ENCODE measurements at regions not wholly inside any gene's neighbourhood (a gene's known extent, or its start where the extent isn't known, plus 50 kb on each side); places are given as distances from the start of the nearest gene placed in this dataset.
"Not testable (repeated sequence)": the region's sequence is repeated elsewhere in the genome, so short reads cannot be mapped to it uniquely, and the experiment has no call there.

DNA sequence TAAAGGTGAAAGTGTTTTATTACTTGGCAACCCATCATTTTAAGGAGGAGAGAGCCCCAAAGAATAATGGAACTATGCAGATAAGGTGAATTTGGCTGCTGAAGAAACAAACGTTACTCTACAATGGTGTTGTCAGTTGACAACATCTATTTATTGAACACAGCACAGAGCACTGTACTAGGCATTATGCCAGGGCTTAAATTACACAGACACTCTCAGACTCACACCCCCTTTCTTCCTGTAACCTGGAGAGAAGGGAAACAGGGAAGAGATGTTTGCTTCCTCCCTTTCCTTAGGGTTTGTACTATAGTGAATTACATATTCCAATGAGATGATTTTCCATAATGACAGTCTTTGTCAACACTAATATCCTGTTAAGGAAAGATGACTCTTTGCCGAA lies 94.0 kb upstream of the ATP5MC3 start:
- Mint-ChIP-seq H3K27ac (no peak overlapping the region), H3K27me3 (peaks cover 18% of the 10 kb centered on the region), H3K9me3 (no peaks in the 10 kb centered on the region), H3K36me3 (ENCODE audit: low read depth) (no peaks in the 10 kb centered on the region), H3K4me3 (no peak overlapping the region), H3K4me1 (no peaks in the 10 kb centered on the region)
- intact Hi-C loops (cut with micrococcal nuclease): no loop called here
- ATAC-seq (ENCODE audit: low read depth): no peak
- ChIA-PET CTCF (interaction anchor here (1.4 kb wide), 1 partner anchor 72 kb away, joined by 3 read pairs; no protein-coding TSS in a partner anchor), POLR2A (no interaction called here)
- DNase-seq: no peak
- TF ChIP-seq, protein P1, sequence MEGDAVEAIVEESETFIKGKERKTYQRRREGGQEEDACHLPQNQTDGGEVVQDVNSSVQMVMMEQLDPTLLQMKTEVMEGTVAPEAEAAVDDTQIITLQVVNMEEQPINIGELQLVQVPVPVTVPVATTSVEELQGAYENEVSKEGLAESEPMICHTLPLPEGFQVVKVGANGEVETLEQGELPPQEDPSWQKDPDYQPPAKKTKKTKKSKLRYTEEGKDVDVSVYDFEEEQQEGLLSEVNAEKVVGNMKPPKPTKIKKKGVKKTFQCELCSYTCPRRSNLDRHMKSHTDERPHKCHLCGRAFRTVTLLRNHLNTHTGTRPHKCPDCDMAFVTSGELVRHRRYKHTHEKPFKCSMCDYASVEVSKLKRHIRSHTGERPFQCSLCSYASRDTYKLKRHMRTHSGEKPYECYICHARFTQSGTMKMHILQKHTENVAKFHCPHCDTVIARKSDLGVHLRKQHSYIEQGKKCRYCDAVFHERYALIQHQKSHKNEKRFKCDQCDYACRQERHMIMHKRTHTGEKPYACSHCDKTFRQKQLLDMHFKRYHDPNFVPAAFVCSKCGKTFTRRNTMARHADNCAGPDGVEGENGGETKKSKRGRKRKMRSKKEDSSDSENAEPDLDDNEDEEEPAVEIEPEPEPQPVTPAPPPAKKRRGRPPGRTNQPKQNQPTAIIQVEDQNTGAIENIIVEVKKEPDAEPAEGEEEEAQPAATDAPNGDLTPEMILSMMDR (IDR thresholded peaks at IDR 0.05): no peak

DNA sequence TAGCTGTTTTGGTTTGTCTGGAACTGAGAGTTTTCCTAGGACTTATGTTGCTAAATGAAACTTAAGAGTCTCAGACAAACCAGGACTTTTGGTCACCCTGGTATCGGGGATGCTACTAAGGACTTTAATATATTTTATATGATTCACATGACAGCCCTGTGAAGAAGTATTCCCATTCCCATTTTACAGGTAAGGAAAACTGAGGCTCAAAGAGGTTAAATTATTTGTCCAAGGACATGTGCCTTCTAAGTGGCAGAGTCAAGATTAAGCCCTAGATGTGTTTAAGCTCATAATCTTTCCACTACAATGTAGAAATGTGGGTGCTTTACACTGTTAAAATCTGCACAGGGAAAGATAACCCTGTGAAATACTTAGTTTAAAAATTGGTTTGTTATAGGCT lies 77.7 kb upstream of the ATP5MC3 start:
- ATAC-seq (ENCODE audit: low read depth): no peak
- TF ChIP-seq, protein P1 (IDR thresholded peaks at IDR 0.05): no peak
- Mint-ChIP-seq H3K27ac (no peak overlapping the region), H3K4me3 (no peak overlapping the region), H3K4me1 (no peaks in the 10 kb centered on the region), H3K9me3 (peaks cover 2% of the 10 kb centered on the region), H3K27me3 (peaks cover 11% of the 10 kb centered on the region), H3K36me3 (ENCODE audit: low read depth) (no peaks in the 10 kb centered on the region)
- CTCF ChIA-PET: interaction anchor here (1.0 kb wide), 1 partner anchor 21 kb away, joined by 3 read pairs; no protein-coding TSS in a partner anchor
- POLR2A ChIA-PET: no interaction called here
- intact Hi-C loops (cut with micrococcal nuclease): no loop called here
- DNase-seq: no peak

DNA sequence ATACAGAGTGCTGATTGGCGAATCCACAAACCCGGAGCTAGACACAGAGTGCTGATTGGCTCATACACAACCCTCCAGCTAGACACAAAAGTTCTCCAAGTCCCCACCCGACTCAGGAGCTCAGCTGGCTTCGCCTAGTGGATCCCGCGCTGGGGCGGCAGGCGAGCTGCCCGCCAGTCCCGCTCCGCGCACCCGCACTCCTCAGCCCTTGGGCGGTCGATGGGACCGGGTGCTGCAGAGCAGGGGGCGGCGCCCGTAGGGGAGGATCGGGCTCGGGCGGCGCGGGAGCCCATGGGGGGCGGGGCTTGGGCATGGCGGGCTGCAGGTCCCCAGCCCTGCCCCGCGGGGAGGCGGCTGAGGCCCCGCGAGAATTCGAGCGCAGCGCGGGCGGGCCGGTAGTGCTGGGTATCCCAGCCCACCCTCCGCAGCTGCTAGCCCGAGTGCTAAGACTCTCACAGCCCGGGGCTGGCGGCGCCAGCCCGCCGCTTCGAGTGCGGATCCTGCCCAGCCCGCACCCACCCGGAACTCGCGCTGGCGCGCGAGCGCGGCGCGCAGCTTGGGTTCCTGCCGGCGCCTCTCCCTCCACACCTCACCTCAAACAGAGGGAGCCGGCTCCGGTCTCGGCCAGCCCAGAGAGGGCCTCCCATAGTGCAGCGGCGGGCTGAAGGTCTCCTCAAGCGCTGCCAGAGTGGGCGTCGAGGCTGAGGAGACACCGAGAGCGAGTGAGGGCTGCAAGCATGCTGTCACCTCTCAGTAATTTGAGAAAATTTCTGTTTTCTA lies 75.5 kb upstream of the ATP5MC3 start:
- ChIA-PET POLR2A (interaction anchor here (0.6 kb wide), 1 partner anchor 858 kb away, joined by 3 read pairs; no protein-coding TSS in a partner anchor), CTCF (no interaction called here)
- H3K27me3 Mint-ChIP-seq: peaks cover 17% of the 10 kb centered on the region
- H3K4me3 Mint-ChIP-seq: no peak overlapping the region
- intact Hi-C loops (cut with micrococcal nuclease): no loop called here
- TF ChIP-seq, protein P1 (IDR thresholded peaks at IDR 0.05): no peak
- no peak for ATAC-seq (ENCODE audit: low read depth)
- H3K36me3 Mint-ChIP-seq (ENCODE audit: low read depth): no peaks in the 10 kb centered on the region
- peaks cover 2% of the 10 kb centered on the region for H3K9me3 Mint-ChIP-seq
- DNase-seq: no peak
- no peaks in the 10 kb centered on the region for H3K4me1 Mint-ChIP-seq
- no peak overlapping the region for H3K27ac Mint-ChIP-seq

DNA sequence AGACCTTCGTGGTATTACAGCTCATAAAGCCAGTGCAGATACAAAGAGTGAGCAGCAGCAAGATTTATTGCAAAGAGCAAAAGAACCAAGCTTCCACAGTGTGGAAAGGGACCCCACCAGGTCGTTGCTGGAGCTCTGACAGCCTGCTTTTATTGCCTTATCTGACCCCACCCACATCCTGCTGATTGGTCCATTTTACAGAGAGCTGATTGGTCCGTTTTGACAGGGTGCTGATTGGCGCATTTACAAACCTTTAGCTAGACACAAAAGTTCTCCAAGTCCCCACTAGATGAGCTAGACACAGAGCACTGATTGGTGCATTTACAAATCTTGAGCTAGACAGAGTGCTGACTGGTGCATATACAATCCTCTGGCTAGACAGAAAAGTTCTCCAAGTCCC lies 74.9 kb upstream of the ATP5MC3 start:
- DNase-seq; H3K4me1 Mint-ChIP-seq; H3K27ac Mint-ChIP-seq; CTCF ChIA-PET; H3K4me3 Mint-ChIP-seq; H3K36me3 Mint-ChIP-seq (ENCODE audit: low read depth); intact Hi-C loops (cut with micrococcal nuclease); H3K9me3 Mint-ChIP-seq; ATAC-seq (ENCODE audit: low read depth): not testable (repeated sequence)
- H3K27me3 Mint-ChIP-seq: peaks cover 21% of the 10 kb centered on the region
- POLR2A ChIA-PET: interaction anchor here (0.6 kb wide), 1 partner anchor 859 kb away, joined by 3 read pairs; no protein-coding TSS in a partner anchor

DNA sequence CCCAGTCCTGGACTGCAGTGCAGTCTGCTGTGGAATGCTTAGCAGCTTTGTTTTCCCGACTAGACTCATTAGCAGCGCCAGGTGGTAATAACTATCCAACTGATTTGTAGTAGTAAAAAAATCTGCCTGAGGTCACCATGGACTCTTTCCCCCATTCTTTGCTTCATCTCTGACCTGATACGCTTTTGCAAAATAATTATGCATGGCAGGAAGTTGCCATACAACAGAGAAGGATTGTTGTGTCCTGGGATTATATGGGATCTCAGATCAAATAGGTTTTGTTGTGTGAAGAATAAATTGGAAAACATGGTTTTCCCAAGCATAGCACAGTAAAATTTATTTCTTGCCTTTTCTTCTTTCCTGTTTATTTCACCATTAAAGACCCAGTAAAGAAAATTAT lies 72.4 kb upstream of the ATP5MC3 start:
- DNase-seq (no peak), ATAC-seq (ENCODE audit: low read depth) (no peak)
- TF ChIP-seq, protein P1 (IDR thresholded peaks at IDR 0.05): no peak
- no peaks in the 10 kb centered on the region for H3K4me1 Mint-ChIP-seq
- peaks cover 20% of the 10 kb centered on the region for H3K27me3 Mint-ChIP-seq
- no peak overlapping the region for H3K4me3 Mint-ChIP-seq
- intact Hi-C loops (cut with micrococcal nuclease): loop anchor here (5.0 kb wide), 1 partner anchor 1383 kb away; no protein-coding TSS in a partner anchor
- H3K9me3 Mint-ChIP-seq: peaks cover 2% of the 10 kb centered on the region
- no peak overlapping the region for H3K27ac Mint-ChIP-seq
- H3K36me3 Mint-ChIP-seq (ENCODE audit: low read depth): no peaks in the 10 kb centered on the region
- CTCF ChIA-PET: interaction anchor here (1.3 kb wide), 1 partner anchor 19 kb away, joined by 3 read pairs; no protein-coding TSS in a partner anchor
- POLR2A ChIA-PET: interaction anchor here (0.6 kb wide), 1 partner anchor 791 kb away, joined by 3 read pairs; no protein-coding TSS in a partner anchor

All from activated B cell treated with CpG ODN at 0.5 μM for 24 hours (primary cell).